SJSA1 (cell line): ENCODE measurements at regions not wholly inside any gene's neighbourhood (a gene's known extent, or its start where the extent isn't known, plus 50 kb on each side); places are given as distances from the start of the nearest gene placed in this dataset.
"Not testable (repeated sequence)": the region's sequence is repeated elsewhere in the genome, so short reads cannot be mapped to it uniquely, and the experiment has no call there.

ENCODE experiments used
- DNase-seq, 2 experiments: peaks; one replicate each; pipeline ENCODE4 v3.0.0-alpha.2; 2015 to 2020; ENCODE audit warnings: low spot score in 2 of 2, low read depth in 1 of 2
- H3K27ac ChIP-seq: fragments of 250-450 bp; sonication (Bioruptor Pico); 2 replicates; pipeline ENCODE4 v1.5.1; 2020; ENCODE audit warnings: mild to moderate bottlenecking, moderate library complexity
- H3K27me3 ChIP-seq: fragments of 250-450 bp; sonication (Bioruptor Pico); replicated peaks from 2 replicates; pipeline ENCODE4 v1.5.1; 2020; ENCODE audit warnings: mild to moderate bottlenecking, moderate library complexity
- H3K36me3 ChIP-seq: fragments of 250-450 bp; sonication (Bioruptor Pico); 2 replicates; pipeline ENCODE4 v1.5.1; 2020; ENCODE audit warnings: mild to moderate bottlenecking
- H3K4me1 ChIP-seq: fragments of 250-450 bp; sonication (Bioruptor Pico); replicated peaks from 2 replicates; pipeline ENCODE4 v1.6.1; 2021; ENCODE audit warnings: mild to moderate bottlenecking
- H3K4me3 ChIP-seq: fragments of 250-450 bp; sonication (Bioruptor Pico); 2 replicates; pipeline ENCODE4 v1.5.1; 2020; ENCODE audit warnings: mild to moderate bottlenecking
- H3K9me3 ChIP-seq: fragments of 250-450 bp; sonication (Bioruptor Pico); replicated peaks from 2 replicates; pipeline ENCODE4 v1.5.1; 2020; ENCODE audit warnings: mild to moderate bottlenecking

- DNase-seq = no peak
- Histone ChIP-seq H3K4me1 (no peaks in the 10 kb centered on the region), H3K4me3 (no peak overlapping the region), H3K36me3 (no peaks in the 10 kb centered on the region), H3K9me3 (no peaks in the 10 kb centered on the region), H3K27ac (no peak overlapping the region), H3K27me3 (no peaks in the 10 kb centered on the region)
Measured at GRCh38 chr4:24202579-24202978, 312.7 kb upstream of the PPARGC1A start.

- Histone ChIP-seq H3K36me3 (no peaks in the 10 kb centered on the region), H3K9me3 (no peaks in the 10 kb centered on the region), H3K27me3 (no peaks in the 10 kb centered on the region), H3K4me1 (no peaks in the 10 kb centered on the region), H3K27ac (no peak overlapping the region), H3K4me3 (no peak overlapping the region)
- no peak for DNase-seq
Measured at GRCh38 chr4:24197955-24198354, 308.1 kb upstream of the PPARGC1A start.

- H3K27me3 ChIP-seq = no peaks in the 10 kb centered on the region
- no peaks in the 10 kb centered on the region for H3K36me3 ChIP-seq
- H3K9me3 ChIP-seq = no peaks in the 10 kb centered on the region
- H3K4me3 ChIP-seq = no peak overlapping the region
- DNase-seq = no peak
- H3K4me1 ChIP-seq = no peaks in the 10 kb centered on the region
- no peak overlapping the region for H3K27ac ChIP-seq
Measured at GRCh38 chr4:24196785-24197184, 306.9 kb upstream of the PPARGC1A start.

- H3K4me3 ChIP-seq = no peak overlapping the region
- H3K27ac ChIP-seq = no peak overlapping the region
- no peaks in the 10 kb centered on the region for H3K36me3 ChIP-seq
- H3K9me3 ChIP-seq = no peaks in the 10 kb centered on the region
- no peaks in the 10 kb centered on the region for H3K27me3 ChIP-seq
- DNase-seq = no peak
- H3K4me1 ChIP-seq = no peaks in the 10 kb centered on the region
Measured at GRCh38 chr4:24195991-24196736, 306.3 kb upstream of the PPARGC1A start.

GRCh38 chr4:24192018-24192641 is 302.3 kb upstream of the PPARGC1A start:
- no peak for DNase-seq
- H3K27ac ChIP-seq = no peak overlapping the region
- no peaks in the 10 kb centered on the region for H3K27me3 ChIP-seq
- no peaks in the 10 kb centered on the region for H3K36me3 ChIP-seq
- H3K4me3 ChIP-seq = no peak overlapping the region
- no peaks in the 10 kb centered on the region for H3K4me1 ChIP-seq
- H3K9me3 ChIP-seq = no peaks in the 10 kb centered on the region

GRCh38 chr4:24190761-24191695 is 301.2 kb upstream of the PPARGC1A start:
- DNase-seq = no peak
- Histone ChIP-seq H3K9me3 (no peaks in the 10 kb centered on the region), H3K4me3 (no peak overlapping the region), H3K27ac (no peak overlapping the region), H3K4me1 (no peaks in the 10 kb centered on the region), H3K36me3 (no peaks in the 10 kb centered on the region), H3K27me3 (no peaks in the 10 kb centered on the region)

- H3K27me3 ChIP-seq = no peaks in the 10 kb centered on the region
- no peak overlapping the region for H3K4me3 ChIP-seq
- H3K27ac ChIP-seq = no peak overlapping the region
- no peaks in the 10 kb centered on the region for H3K4me1 ChIP-seq
- no peaks in the 10 kb centered on the region for H3K36me3 ChIP-seq
- no peaks in the 10 kb centered on the region for H3K9me3 ChIP-seq
- no peak for DNase-seq
Measured at GRCh38 chr4:24188459-24188858, 298.6 kb upstream of the PPARGC1A start.

- DNase-seq = no peak
- H3K27me3 ChIP-seq = no peaks in the 10 kb centered on the region
- no peaks in the 10 kb centered on the region for H3K36me3 ChIP-seq
- no peaks in the 10 kb centered on the region for H3K9me3 ChIP-seq
- H3K4me3 ChIP-seq = no peak overlapping the region
- no peaks in the 10 kb centered on the region for H3K4me1 ChIP-seq
- no peak overlapping the region for H3K27ac ChIP-seq
Measured at GRCh38 chr4:24186466-24186865, 296.6 kb upstream of the PPARGC1A start.

- H3K27ac ChIP-seq = no peak overlapping the region
- no peaks in the 10 kb centered on the region for H3K4me1 ChIP-seq
- H3K4me3 ChIP-seq = no peak overlapping the region
- H3K9me3 ChIP-seq = no peaks in the 10 kb centered on the region
- no peaks in the 10 kb centered on the region for H3K27me3 ChIP-seq
- no peaks in the 10 kb centered on the region for H3K36me3 ChIP-seq
- no peak for DNase-seq
Measured at GRCh38 chr4:24181005-24181404, 291.2 kb upstream of the PPARGC1A start.

- Histone ChIP-seq H3K4me3 (no peak overlapping the region), H3K27ac (no peak overlapping the region), H3K4me1 (no peaks in the 10 kb centered on the region), H3K9me3 (no peaks in the 10 kb centered on the region), H3K27me3 (no peaks in the 10 kb centered on the region), H3K36me3 (no peaks in the 10 kb centered on the region)
- DNase-seq = no peak
Measured at GRCh38 chr4:24180586-24180985, 290.7 kb upstream of the PPARGC1A start.

- H3K27ac ChIP-seq = no peak overlapping the region
- no peak for DNase-seq
Measured at GRCh38 chr4:24179201-24179840, 289.5 kb upstream of the PPARGC1A start.

GRCh38 chr4:24177443-24177842 is 287.6 kb upstream of the PPARGC1A start:
- not testable (repeated sequence) for DNase-seq, H3K36me3 ChIP-seq, H3K4me1 ChIP-seq, H3K9me3 ChIP-seq, H3K27me3 ChIP-seq, H3K4me3 ChIP-seq, H3K27ac ChIP-seq

More at GRCh38 chr4:24179201-24179840, 289.5 kb upstream of the PPARGC1A start:
- no peak overlapping the region for H3K4me3 ChIP-seq
- H3K4me1 ChIP-seq = no peaks in the 10 kb centered on the region
- H3K27me3 ChIP-seq = no peaks in the 10 kb centered on the region
- no peaks in the 10 kb centered on the region for H3K36me3 ChIP-seq
- H3K9me3 ChIP-seq = no peaks in the 10 kb centered on the region

GRCh38 chr4:24175707-24176106 is 285.9 kb upstream of the PPARGC1A start:
- no peak for DNase-seq
- no peak overlapping the region for H3K4me3 ChIP-seq
- H3K36me3 ChIP-seq = no peaks in the 10 kb centered on the region
- no peaks in the 10 kb centered on the region for H3K27me3 ChIP-seq
- no peaks in the 10 kb centered on the region for H3K9me3 ChIP-seq
- no peaks in the 10 kb centered on the region for H3K4me1 ChIP-seq
- no peak overlapping the region for H3K27ac ChIP-seq
